TTC549 (cell line): ENCODE measurements at regions not wholly inside any gene's neighbourhood (a gene's known extent, or its start where the extent isn't known, plus 50 kb on each side); places are given as distances from the start of the nearest gene placed in this dataset.
A peak's percentile ranks its signal among the peaks of the same experiment; 100 is the strongest.
"Not testable (repeated sequence)": the region's sequence is repeated elsewhere in the genome, so short reads cannot be mapped to it uniquely, and the experiment has no call there.

Experiments used
- FAIRE-seq: peaks from 2 replicates; lab custom pipeline; 2012; peaks lifted over from hg19 to GRCh38; lab: Jason Lieb, UNC

DNA sequence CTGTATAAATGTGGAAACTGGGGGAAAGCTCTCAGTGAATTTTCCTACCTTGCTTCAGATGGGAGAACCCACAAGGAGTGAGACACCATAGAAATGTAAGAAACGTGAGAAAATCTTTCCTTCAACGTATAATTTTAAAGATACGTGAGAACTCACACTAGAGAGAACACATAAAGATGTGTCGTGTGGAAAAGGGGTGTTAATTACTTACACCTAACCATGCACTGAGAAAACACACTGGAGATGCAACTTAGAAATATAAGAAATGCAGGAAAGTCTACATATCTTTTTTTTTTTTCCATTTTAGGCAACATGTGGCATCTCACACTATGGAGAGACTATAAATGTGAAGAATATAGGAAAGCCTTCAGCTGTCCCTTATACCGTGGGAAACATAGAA, 352.9 kb upstream of the NETO1 start:
- FAIRE-seq = no peak

DNA sequence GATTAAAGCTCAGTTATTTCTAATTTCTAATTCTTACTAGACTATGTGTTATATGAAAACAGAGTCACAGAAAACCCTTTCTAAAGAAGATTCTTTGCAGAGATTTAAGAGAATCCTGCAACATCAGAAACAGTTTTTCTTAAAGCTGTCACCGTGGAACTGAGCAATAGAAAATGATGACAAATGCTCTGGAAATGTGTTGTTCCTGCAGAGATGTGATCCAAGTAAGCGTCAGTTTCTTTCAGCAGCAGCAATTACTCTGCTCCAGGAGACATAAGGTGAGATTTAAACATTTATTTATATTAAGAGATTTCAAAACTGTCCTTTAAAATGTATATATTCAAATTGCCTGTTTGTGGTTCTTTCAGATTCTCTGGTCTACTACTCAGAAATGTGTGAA, 350.5 kb upstream of the NETO1 start:
- FAIRE-seq = no peak

DNA sequence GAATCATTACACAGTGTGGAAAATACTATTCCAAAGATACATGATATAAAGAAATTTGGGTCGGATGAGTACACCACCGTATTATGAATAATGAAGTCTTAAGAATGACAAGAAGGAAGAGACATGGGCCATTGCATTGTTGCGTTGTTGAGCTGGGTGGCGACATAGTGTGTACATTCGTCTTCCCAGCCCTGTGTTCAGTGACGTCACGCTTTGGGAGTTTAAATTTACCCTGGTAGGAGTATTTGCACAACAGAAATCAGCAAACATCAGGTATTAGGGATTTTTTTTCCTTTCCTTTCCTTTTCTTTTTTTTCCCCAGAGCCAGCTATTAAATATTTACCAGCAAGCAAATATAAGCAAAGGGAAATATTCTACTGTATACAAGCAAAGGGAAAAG, 347.2 kb upstream of the NETO1 start:
- no peak for FAIRE-seq

- FAIRE-seq = no peak
These were observed 344.7 kb upstream of the NETO1 start for GRCh38 chr18:73212442-73212841.

GRCh38 chr18:73201940-73202339, 334.2 kb upstream of the NETO1 start:
- no peak for FAIRE-seq

GRCh38 chr18:73199151-73199550, 331.4 kb upstream of the NETO1 start:
- no peak for FAIRE-seq

- FAIRE-seq = no peak
These were observed 321.9 kb upstream of the NETO1 start for GRCh38 chr18:73189718-73190117.

DNA sequence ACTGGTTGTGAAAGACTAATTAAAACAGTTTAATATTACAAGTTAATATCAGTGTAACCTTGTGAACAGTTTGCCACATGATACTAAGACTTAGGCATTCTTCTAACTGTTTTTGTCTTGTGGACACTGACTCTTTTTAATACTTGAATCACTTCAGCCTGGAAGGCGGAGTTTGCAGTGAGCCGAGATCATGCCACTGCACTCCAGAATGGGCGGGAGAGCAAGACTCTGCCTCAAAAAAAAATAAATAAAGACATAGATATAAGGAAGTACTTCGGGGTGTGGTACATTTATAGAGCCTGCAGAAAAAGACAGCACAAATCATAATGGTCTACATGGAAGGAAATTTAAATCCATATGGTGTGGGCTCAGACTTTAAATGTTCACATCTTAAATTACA, 300.4 kb upstream of the NETO1 start:
- no peak for FAIRE-seq

- FAIRE-seq = no peak
These were observed 296.6 kb upstream of the NETO1 start for GRCh38 chr18:73164430-73164829.

DNA sequence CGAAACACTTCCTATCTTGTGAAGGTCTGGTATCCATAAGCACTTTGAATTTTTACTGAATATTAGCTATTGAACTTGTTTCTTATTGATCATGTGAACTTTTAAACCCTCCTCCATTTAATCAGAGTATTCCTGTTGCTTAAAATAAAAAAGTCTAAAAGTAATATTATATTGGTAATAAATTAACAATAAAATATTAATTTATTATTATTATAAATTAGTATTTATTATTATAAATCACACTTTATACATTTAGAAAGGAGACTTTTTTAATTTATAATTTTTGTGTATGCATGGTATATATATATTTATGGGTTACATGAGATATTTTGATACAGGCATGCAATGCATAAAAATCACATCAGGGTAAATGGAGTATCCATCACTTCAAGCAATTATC, 295.4 kb upstream of the NETO1 start:
- FAIRE-seq = no peak

DNA sequence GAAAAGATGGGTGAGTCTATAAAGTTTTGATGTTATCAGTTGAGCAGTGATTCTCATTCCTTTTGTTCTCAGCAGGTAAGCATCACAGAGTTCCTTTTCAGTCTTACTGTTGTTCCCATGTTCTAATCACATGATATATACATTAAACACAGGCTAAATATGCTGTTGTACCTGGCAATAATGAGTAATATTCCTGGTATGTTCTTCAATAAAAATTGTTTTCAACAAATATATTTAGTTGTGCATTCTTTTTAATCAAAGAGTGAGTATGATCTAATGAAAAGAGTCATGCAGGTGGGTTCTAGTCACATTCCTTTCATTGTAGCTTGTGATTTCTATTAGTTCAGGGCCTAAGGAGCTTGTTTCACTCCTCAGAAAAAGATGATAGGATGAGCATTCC, 288.3 kb upstream of the NETO1 start:
- FAIRE-seq = no peak

DNA sequence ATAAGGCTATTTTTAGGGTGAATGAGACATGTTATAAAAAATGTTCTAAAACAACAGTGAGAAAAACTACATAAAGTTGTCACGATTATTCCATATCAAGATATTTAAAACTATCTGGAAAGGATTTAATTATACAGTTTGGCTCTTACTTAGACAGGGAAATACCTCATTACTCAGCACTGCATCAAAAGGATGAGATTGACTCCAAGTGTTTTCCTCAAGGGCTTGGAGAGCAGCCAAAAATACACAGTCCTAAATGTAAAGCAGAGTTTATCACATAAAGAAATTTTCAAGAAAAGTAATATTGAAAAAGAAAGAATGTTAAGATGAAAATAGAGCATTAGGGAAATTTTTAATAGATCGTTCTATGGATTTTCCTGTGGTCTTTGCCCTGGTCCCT, 285.5 kb upstream of the NETO1 start:
- FAIRE-seq = no peak

- FAIRE-seq = no peak
These were observed 283.3 kb upstream of the NETO1 start for GRCh38 chr18:73151086-73151485.

DNA sequence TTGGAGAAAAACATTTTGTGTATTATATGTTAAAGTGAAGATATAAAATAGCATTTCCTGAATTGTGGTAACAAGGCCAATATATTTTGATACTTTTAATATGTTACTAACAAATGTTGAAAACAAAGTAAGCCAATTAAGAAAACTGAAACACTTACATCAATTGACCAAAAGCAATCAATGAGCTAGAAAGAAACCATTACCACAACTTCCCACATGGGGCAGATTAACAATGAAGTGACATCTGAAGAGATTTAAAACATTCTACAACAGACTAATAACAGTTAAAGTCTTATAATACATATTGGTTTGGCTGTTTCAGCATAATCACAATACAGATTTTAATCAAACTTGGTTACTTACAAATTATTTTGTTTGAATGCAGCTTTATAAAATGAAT, 282.4 kb upstream of the NETO1 start:
- FAIRE-seq = no peak

DNA sequence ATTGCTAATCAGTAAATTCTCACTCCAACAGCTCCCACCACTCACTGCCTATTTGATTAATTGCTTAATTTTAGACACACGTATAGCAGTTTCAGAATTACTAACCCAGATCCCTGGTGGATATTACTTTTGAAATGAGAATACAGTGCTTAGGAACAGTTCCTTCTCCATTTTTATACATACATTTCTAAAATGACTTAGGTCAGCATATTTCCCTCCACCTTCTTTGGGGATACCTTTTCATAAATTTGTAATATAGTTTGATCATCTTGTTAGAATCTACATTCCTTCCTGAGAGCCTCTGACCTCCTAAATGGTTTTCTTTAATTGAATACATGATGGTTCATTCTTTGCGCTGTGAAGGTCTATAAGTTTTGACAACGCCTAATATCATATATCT, 279.8 kb upstream of the NETO1 start:
- FAIRE-seq = no peak

DNA sequence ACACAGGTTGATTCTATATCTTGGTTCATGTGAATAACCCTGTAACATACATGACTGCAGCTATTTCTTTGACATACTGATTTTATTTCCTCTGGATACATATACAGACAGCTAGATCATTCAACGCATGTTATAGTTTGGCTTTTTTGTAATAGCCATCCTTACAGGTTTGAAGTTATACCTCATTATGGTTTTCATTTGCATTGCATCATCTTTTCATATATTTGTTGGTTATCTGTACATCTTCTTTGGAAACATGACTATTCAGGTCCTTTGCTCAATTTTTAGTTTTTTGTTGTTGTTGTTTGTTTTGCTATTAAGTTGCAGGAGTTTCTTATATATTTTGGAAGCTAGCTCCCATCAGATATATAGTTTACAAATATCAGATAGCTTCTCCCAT, 276.2 kb upstream of the NETO1 start:
- FAIRE-seq = no peak

GRCh38 chr18:73136134-73136533, 268.3 kb upstream of the NETO1 start:
- no peak for FAIRE-seq

DNA sequence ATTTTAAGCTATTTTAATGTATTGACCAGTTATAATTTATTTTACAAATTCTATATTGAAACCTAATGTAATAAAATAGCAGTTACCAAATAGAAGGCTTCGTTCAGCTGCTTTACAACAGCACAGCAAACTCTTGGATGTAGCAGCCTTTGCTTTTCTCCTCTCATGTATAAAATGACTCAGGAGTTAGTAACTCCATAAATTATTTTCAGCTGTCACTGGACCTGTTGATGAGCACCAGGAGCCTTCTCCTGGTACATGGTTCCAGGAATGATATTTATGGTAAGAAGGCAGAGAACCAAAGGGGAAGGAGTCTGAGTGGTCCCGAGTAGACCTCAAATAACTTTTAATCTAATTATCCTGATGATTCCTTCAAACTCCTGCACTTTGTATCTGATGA, 256.4 kb upstream of the NETO1 start:
- no peak for FAIRE-seq

DNA sequence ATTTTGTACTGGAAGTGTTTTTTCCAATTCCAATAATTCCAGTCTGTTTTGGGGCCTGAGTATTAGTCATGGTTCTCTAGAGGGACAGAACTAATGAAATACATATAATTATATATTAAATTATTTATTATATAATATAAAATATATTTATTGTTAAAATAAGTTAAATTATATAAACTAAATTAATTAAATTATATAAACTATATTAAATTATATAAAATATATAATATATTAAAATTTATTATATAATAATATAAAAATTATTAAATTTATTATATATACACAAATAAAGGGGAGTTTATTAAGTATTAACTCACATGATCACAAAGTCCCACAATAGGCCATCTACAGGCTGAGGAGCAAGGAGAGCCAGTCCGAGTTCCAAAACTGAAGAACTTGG, 253.4 kb upstream of the NETO1 start:
- FAIRE-seq = peak; percentile 94

DNA sequence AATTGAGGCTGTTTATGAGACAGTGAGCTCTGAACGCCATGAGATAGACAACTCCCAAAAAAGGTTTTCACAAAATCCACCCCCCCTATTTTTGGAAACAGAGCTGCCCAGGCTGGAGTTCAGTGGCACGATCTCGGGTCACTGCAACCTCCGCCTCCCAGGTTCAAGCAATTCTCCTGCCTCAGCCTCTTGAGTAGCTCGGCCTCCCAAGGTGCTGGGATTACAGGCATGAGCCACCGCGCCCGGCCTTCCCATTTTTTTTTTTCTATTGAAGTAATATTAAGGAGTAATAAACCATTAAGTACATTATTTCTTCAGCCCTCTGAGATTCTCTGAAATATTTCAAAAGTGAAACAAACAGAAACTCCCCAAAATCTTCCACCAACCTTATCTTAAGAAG, 252.8 kb upstream of the NETO1 start:
- no peak for FAIRE-seq

DNA sequence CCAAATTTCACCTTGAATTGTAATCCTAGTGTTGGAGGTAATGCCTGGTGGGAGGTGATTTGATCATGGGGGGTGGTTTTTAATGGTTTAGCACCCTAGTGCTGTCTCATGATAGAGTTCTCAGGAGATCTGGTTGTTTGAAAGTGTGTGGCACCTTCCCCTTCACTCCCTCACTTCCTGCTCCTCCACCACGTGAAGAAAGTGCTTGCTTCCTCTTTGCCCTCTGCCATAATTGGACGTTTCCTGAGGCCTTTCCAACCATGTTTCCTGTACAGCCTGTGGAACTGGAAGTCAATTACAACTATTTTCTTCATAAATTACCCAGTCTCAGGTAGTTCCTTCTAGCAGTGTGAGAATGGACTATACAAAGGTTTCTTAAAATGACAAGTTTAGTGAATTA, 251.8 kb upstream of the NETO1 start:
- FAIRE-seq = no peak

- FAIRE-seq = no peak
These were observed 250.5 kb upstream of the NETO1 start for GRCh38 chr18:73118121-73118816.

- FAIRE-seq = no peak
These were observed 242.5 kb upstream of the NETO1 start for GRCh38 chr18:73110307-73110706.

GRCh38 chr18:73101977-73102376, 234.2 kb upstream of the NETO1 start:
- no peak for FAIRE-seq

GRCh38 chr18:73101491-73101890, 233.7 kb upstream of the NETO1 start:
- not testable (repeated sequence) for FAIRE-seq
